ENCODE measurements at regions not wholly inside any gene's neighbourhood (a gene's known extent, or its start where the extent isn't known, plus 50 kb on each side); places are given as distances from the start of the nearest gene placed in this dataset.
"Not testable (repeated sequence)": the region's sequence is repeated elsewhere in the genome, so short reads cannot be mapped to it uniquely, and the experiment has no call there.

DNA sequence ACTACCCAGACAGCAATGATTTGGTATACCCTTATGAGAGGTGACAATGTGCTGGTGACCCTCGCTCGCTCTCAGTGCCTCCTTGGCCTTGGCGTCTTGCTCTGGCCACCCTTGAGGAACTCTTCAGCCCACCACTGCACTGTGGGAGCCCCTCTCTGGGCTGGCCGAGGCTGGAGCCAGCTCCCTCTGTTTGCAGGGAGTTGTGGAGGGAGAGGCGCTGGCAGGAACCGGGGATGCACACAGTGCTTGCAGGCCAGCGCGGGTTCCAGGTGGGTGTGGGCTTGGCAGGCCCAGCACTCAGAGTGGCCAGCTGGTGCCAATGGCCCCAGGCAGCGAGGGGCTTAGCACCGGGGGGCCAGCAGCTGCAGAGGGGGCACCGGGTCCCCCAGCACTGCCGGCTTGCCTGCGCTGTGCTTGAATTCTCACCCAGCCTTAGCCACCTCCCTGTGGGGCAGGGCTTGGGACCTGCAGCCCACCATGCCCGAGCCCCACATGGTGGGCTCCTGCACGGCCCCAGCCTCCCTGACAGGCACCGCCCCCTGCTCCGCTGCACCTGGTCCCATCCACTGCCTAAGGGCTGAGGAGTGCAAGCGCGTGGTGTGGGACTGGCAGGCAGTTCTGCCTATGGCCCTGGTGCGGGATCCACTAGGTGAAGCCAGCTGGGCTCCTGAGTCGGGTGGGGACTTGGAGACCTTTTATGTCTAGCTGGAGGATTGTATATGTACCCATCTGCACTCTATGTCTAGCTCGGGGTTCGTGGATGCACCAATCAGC lies 857.0 kb upstream of the IGFBP7 start:
- no peaks in the 10 kb centered on the region for H3K36me3 Mint-ChIP-seq (ENCODE audit: low read depth)
- TF ChIP-seq, protein P1, sequence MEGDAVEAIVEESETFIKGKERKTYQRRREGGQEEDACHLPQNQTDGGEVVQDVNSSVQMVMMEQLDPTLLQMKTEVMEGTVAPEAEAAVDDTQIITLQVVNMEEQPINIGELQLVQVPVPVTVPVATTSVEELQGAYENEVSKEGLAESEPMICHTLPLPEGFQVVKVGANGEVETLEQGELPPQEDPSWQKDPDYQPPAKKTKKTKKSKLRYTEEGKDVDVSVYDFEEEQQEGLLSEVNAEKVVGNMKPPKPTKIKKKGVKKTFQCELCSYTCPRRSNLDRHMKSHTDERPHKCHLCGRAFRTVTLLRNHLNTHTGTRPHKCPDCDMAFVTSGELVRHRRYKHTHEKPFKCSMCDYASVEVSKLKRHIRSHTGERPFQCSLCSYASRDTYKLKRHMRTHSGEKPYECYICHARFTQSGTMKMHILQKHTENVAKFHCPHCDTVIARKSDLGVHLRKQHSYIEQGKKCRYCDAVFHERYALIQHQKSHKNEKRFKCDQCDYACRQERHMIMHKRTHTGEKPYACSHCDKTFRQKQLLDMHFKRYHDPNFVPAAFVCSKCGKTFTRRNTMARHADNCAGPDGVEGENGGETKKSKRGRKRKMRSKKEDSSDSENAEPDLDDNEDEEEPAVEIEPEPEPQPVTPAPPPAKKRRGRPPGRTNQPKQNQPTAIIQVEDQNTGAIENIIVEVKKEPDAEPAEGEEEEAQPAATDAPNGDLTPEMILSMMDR (conservative IDR thresholded peaks at IDR 0.05) = no peak
- no peaks in the 10 kb centered on the region for H3K27me3 Mint-ChIP-seq (ENCODE audit: low read depth)
- H3K4me1 Mint-ChIP-seq = no peaks in the 10 kb centered on the region
- H3K9me3 Mint-ChIP-seq = peaks cover 10% of the 10 kb centered on the region
- DNase-seq (ENCODE audit: low read depth, low spot score) = no peak
- H3K27ac Mint-ChIP-seq (ENCODE audit: unreplicated experiment) = no peak overlapping the region
- H3K4me3 Mint-ChIP-seq = no peak overlapping the region

DNA sequence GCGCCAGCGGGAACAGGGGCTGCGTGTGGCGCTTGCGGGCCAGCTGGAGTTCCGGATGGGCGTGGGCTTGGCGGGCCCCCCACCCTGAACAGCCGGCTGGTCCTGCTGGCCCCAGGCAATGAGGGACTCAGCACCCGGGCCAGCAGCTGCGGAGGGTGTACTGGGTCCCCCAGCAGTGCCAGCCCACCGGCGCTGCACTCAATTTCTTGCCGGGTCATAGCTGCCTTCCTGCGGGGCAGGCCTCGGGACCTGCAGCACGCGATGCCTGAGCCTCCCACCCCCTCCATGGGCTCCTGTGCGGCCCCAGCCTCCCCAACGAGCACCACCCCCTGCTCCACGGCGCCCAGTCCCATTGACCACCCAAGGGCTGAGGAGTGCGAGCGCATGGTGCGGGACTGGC lies 855.2 kb upstream of the IGFBP7 start:
- H3K9me3 Mint-ChIP-seq = peaks cover 10% of the 10 kb centered on the region
- not testable (repeated sequence) for H3K4me3 Mint-ChIP-seq; H3K27ac Mint-ChIP-seq (ENCODE audit: unreplicated experiment); H3K27me3 Mint-ChIP-seq (ENCODE audit: low read depth); H3K4me1 Mint-ChIP-seq; DNase-seq (ENCODE audit: low read depth, low spot score); H3K36me3 Mint-ChIP-seq (ENCODE audit: low read depth)

DNA sequence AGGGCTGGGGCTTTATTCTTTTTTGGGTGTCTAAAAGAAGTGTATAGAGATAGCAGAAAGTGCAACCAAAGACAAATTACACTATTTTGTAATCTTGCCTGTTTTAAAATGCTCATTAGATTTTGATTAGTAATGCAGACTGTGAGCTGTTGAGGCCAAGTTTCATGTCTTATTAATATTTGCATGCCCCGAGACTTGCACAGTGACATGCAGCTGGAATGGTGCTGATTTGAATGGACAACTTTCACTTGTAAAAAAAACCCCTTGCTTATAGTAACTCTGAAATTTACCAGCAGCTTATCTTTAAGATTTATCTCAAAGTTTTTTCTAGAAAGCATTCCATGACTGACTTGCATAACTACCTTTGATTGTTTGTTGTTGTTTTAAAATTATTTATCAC lies 835.1 kb upstream of the IGFBP7 start:
- TF ChIP-seq, protein P1 (conservative IDR thresholded peaks at IDR 0.05) = no peak
- H3K4me3 Mint-ChIP-seq = no peak overlapping the region
- DNase-seq (ENCODE audit: low read depth, low spot score) = no peak
- H3K9me3 Mint-ChIP-seq = no peaks in the 10 kb centered on the region
- no peak overlapping the region for H3K27ac Mint-ChIP-seq (ENCODE audit: unreplicated experiment)
- no peaks in the 10 kb centered on the region for H3K4me1 Mint-ChIP-seq
- H3K36me3 Mint-ChIP-seq (ENCODE audit: low read depth) = no peaks in the 10 kb centered on the region
- H3K27me3 Mint-ChIP-seq (ENCODE audit: low read depth) = no peaks in the 10 kb centered on the region

DNA sequence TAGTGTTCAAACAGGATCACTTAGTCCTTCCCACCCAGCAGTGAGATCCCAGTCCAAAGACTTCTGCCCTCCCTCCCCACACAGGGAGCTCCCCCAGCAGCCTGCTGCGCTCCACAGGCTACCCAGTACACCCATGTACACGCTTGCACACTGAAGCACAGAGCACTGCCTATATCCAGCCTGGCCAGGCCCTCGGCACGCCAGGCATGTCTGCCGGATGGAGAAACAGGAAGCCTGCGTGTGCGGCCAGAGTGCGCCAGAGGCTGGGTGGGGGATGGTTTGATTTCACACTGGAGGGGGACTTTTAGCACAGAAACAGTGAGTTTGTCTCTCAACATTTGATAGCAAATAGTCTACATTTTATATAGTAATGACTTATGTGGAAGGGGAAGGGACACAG lies 833.5 kb upstream of the IGFBP7 start:
- TF ChIP-seq, protein P1 (conservative IDR thresholded peaks at IDR 0.05) = no peak
- no peaks in the 10 kb centered on the region for H3K36me3 Mint-ChIP-seq (ENCODE audit: low read depth)
- no peaks in the 10 kb centered on the region for H3K9me3 Mint-ChIP-seq
- no peak overlapping the region for H3K27ac Mint-ChIP-seq (ENCODE audit: unreplicated experiment)
- H3K4me3 Mint-ChIP-seq = no peak overlapping the region
- no peaks in the 10 kb centered on the region for H3K27me3 Mint-ChIP-seq (ENCODE audit: low read depth)
- no peak for DNase-seq (ENCODE audit: low read depth, low spot score)
- H3K4me1 Mint-ChIP-seq = no peaks in the 10 kb centered on the region

DNA sequence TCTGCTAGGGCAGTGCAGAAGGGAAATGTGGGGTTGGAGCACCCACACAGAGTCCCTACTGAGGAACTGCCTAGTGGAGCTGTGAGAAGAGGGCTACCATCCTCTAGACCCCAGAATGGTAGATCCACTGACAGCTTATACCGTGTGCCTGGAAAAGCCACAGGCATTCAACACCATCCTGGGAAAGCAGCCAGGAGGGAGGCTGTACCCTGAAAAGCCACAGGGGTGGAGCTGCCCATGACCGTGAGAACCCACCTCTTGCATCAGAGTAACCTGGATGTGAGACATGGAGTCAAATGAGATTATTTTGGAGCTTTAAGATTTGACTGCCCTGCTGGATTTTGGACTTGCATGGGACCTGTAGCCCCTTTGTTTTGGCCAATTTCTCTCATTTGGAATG lies 827.1 kb upstream of the IGFBP7 start:
- not testable (repeated sequence) for H3K4me3 Mint-ChIP-seq; DNase-seq (ENCODE audit: low read depth, low spot score); H3K27me3 Mint-ChIP-seq (ENCODE audit: low read depth); H3K36me3 Mint-ChIP-seq (ENCODE audit: low read depth); H3K9me3 Mint-ChIP-seq; H3K4me1 Mint-ChIP-seq; H3K27ac Mint-ChIP-seq (ENCODE audit: unreplicated experiment)

DNA sequence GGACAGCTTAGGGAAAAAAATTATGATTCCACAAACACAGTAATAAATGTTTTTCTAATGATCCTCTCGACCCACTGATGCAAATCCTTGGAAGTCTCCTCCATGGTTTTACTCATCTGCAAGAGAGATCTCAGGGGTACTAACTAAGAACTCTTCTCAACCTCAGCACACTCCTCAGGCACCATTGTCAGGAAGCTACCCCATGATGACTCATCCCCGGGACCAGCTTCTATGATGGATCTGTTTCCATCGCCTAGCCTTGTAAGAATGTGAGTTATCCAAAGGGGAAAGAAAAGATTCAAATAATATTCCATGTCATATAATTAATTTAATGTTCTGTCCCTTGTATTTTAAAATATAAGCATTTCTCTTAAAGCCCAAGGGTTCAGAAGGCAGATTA lies 816.1 kb upstream of the IGFBP7 start:
- no peaks in the 10 kb centered on the region for H3K36me3 Mint-ChIP-seq (ENCODE audit: low read depth)
- H3K27ac Mint-ChIP-seq (ENCODE audit: unreplicated experiment) = no peak overlapping the region
- TF ChIP-seq, protein P1 (conservative IDR thresholded peaks at IDR 0.05) = no peak
- H3K4me1 Mint-ChIP-seq = no peaks in the 10 kb centered on the region
- no peak overlapping the region for H3K4me3 Mint-ChIP-seq
- DNase-seq (ENCODE audit: low read depth, low spot score) = no peak
- no peaks in the 10 kb centered on the region for H3K27me3 Mint-ChIP-seq (ENCODE audit: low read depth)
- no peaks in the 10 kb centered on the region for H3K9me3 Mint-ChIP-seq

Measured in neural crest cell (in vitro differentiated cells).